Ureter (tissue), 1 donor: ENCODE measurements at regions not wholly inside any gene's neighbourhood (a gene's known extent, or its start where the extent isn't known, plus 50 kb on each side); places are given as distances from the start of the nearest gene placed in this dataset.

Source experiments
- DNase-seq: peaks from one replicate; pipeline ENCODE4 v3.0.0-alpha.2; 2020; ENCODE audit warnings: low spot score
- donor health status: DM: yes; HTN: yes; CAD: no.

DNA sequence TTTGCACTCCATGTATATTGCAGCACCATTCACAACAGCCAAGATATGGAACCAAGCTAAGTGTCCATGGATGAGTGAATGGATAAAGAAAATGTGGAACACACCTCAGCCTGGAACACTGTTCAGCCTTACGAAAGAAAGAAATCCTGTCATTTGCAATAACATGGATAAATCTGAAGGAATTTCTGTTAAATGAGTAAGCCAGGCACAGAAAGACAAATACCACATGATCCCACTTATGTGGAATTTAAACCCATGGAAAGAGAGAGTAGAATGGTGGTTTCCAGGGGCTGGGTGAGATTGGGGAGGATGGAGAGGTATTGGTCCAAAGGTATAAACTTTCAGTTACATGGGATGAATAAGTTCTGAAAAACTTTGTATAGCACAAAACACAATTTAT is 228.9 kb upstream of the CD180 start:
- DNase-seq = no peak

GRCh38 chr5:67417839-67418238 is 221.2 kb upstream of the CD180 start:
- DNase-seq = no peak

DNA sequence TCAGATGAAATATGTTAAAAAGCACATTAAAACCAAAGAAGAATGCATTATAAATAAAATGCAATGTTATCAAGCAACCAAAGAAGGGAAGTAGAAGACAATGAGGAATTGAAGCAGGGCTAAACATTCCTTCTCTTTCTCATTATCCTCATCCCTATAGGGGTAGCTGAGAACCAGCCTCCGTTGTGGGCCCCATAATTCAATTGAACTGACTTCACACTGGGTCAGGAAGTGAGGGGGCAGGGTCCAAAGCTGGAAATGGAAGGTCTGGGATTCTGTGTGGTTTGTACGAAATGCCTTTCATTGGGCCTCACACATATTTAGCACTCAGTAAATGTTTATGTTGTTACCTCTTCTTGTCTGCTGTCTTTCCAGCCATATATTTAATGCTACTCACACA is 220.4 kb upstream of the CD180 start:
- no peak for DNase-seq

GRCh38 chr5:67416133-67416937 is 219.7 kb upstream of the CD180 start:
- DNase-seq = no peak

GRCh38 chr5:67414712-67415111 is 218.1 kb upstream of the CD180 start:
- DNase-seq = no peak

GRCh38 chr5:67413721-67414120 is 217.1 kb upstream of the CD180 start:
- no peak for DNase-seq

GRCh38 chr5:67409126-67409777 is 212.7 kb upstream of the CD180 start:
- DNase-seq = no peak

DNA sequence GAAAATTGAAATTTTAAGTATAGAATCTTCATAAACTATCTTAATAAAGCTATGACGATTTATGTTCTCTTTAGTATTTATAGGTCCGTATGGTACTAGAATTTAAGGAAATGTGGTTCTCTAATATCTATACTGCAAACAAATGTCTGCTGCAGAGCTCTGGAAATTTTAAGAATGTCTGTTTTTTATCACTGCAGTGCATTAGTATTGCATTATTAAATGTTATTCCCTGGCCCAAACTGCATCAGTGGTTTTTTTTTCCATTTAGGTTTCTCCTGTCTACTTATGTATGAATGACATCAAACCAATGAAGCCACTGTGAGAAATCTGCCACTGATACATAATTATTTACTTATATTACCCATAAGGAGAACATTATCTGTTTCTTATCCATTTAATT is 211.4 kb upstream of the CD180 start:
- DNase-seq = no peak

- DNase-seq = no peak
Observed at GRCh38 chr5:67405755-67406154, 209.2 kb upstream of the CD180 start.

- no peak for DNase-seq
Observed at GRCh38 chr5:67405101-67405364, 208.4 kb upstream of the CD180 start.

- DNase-seq = no peak
Observed at GRCh38 chr5:67404256-67405100, 207.9 kb upstream of the CD180 start.

- DNase-seq = no peak
Observed at GRCh38 chr5:67402526-67402925, 205.9 kb upstream of the CD180 start.

- DNase-seq = no peak
Observed at GRCh38 chr5:67401172-67401571, 204.6 kb upstream of the CD180 start.

GRCh38 chr5:67400752-67401151 is 204.2 kb upstream of the CD180 start:
- DNase-seq = no peak

DNA sequence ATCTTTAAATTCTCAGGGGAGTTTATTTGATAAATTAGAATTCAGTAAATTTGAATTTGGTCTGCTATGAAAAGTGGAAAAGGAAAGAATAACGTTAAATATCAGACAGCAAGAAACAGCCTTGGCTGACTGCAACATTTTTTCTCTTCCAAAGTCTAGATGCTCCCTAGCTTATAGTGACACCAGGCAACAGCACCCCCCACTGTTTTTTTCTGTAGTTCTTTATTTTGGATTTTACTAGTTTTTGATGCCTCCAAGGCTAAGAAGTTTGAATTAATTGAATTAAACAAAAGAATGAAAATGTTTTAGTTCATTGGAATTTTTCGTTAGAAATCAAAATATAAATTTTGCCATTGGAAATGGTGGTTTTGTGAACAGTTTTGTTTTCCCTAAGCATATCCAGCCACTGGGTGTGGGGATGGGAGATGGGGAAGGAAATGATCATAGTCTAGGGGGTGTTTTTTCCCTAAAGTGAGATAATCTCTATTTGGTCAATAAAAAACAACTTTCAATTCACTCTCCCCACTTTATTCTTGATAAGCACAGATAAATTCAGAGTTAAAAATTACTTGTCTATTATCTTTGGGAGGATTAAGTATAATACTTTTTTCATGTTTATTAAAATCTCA is 199.3 kb upstream of the CD180 start:
- no peak for DNase-seq

- DNase-seq = no peak
Observed at GRCh38 chr5:67393211-67393610, 196.6 kb upstream of the CD180 start.

DNA sequence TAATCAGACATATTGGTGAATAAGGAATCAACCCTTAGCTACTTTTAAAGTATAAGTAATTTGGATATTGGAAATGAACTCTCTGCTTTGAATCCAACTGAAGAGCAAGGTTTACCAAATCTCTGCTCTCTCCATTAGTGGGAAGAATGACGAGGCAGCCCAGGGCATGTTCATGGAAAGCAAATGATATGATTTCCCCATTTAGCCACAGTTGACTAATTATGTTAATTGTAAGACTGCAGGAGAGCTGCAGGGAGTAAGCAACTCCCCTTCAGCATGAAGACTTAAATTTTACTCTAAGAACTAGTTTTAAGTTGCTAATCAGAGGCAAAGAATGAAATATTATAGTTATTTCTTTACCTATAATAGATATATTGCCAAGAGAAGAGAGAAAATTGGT is 194.3 kb upstream of the CD180 start:
- DNase-seq = no peak

DNA sequence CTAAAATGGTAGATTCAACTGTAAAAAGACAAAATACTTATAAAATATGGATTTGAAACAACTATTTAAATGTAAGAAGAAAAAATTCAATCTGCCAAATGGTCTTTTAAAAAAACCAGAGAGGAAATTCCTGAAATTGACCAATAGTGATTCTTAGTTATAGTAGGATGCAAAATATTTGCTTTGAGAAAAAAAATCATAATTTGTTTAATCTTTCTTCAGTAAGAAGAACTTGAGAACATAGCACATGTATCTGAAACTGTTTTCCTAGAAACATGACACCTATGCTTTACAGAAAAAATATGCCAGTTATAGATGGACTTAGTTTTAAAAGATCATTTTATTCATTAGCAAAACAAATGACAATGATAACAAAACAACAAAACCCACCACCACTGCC is 186.9 kb upstream of the CD180 start:
- no peak for DNase-seq

DNA sequence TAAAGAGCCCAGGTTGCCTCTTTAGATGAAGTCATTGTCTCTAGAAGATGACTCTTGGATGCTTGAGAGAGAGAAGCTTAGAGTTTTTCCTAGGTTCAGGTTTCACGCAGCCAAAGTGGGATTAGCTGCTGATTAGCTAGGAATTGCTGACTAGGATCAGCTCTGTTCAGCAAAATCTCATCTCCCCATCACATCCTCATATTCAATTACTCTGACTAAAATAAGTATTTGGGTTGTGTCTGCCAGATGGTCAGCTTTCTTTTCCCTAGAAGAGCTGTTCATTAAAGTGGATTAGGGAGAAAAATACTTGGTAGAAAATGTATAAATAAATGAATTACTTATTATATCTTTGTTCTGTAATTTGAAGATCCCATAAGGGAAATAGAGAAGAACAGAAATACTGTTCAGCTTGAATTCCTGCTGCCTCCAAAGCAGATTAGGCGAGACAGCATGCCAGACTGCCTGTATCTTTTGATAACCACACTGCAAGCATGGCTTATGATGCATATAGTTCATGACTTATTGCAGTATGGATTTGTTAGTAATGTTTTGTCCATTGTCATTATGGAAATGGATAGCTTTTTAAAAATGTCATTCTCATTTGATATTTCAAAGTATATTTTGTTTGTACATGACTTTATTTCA is 184.8 kb upstream of the CD180 start:
- DNase-seq = no peak

- DNase-seq = no peak
Observed at GRCh38 chr5:67380431-67380830, 183.8 kb upstream of the CD180 start.

GRCh38 chr5:67379753-67380152 is 183.2 kb upstream of the CD180 start:
- no peak for DNase-seq

- no peak for DNase-seq
Observed at GRCh38 chr5:67378256-67378655, 181.7 kb upstream of the CD180 start.
